HepG2 (cell line): ENCODE measurements at regions not wholly inside any gene's neighbourhood (a gene's known extent, or its start where the extent isn't known, plus 50 kb on each side); places are given as distances from the start of the nearest gene placed in this dataset.

Experiments
- ATAC-seq: fragments of 200-7000 bp; cut with Tn5 transposase; 3 replicates; pipeline ENCODE4 v1.9.1; 2020; ENCODE audit warnings: mild to moderate bottlenecking, moderate library complexity
- BruUV-seq: library from RNA; stranded (reverse); fragments of 400-500 nt; replicated peaks from 2 replicates; lab custom pipeline; 2021; lab: Mats Ljungman, UMichigan
- CTCF ChIA-PET: fragments of 300-600 bp; formaldehyde crosslinking; extraction: SDS; loops from one replicate; lab custom pipeline; 2021; ENCODE audit warnings: low total read pairs, inconsistent platforms, low intra/inter-chr PET ratio; lab: Yijun Ruan, JAX
- POLR2A ChIA-PET: fragments of 350-600 bp; sonication (Branson Sonifier 250); formaldehyde crosslinking; loops from one replicate; lab custom pipeline; 2020; ENCODE audit warnings: antibody characterized with exemption, inconsistent platforms; lab: Yijun Ruan, JAX
- DNase-seq: peaks from one replicate; pipeline ENCODE4 v3.0.0-alpha.2; 2015; ENCODE audit warnings: low spot score
- FAIRE-seq: peaks from 3 replicates; lab custom pipeline; 2011; peaks lifted over from hg19 to GRCh38; lab: Jason Lieb, UNC
- H2AFZ ChIP-seq: one replicate; pipeline ENCODE4 v1.6.1; 2011; ENCODE audit warnings: low read length, inconsistent platforms
- H3K27ac ChIP-seq: fragments of 300-600 bp; 3 replicates; pipeline ENCODE4 v1.8.0; 2011; ENCODE audit warnings: mixed run types, mild to moderate bottlenecking, mixed read lengths, low read length, inconsistent platforms; ENCODE audit not compliant: insufficient read depth; ENCODE audit errors: extremely low read length
- H3K27me3 ChIP-seq, 2 experiments: fragments of 200-600 bp in 1 of 2; 2 replicates in 1 of 2; 3 replicates in 1 of 2; pipeline versions ENCODE4 v1.6.0 to v1.8.0; 2011; ENCODE audit warnings: low read length in 2 of 2, mild to moderate bottlenecking in 2 of 2, moderate library complexity in 2 of 2, inconsistent platforms in 1 of 2; ENCODE audit not compliant: insufficient read depth in 2 of 2, control insufficient read depth in 1 of 2
- H3K36me3 ChIP-seq, 2 experiments: fragments of 200-600 bp in 1 of 2; replicated peaks in 1 of 2; 2 replicates in 1 of 2; 3 replicates in 1 of 2; pipeline versions ENCODE4 v1.5.1 to v1.8.0; 2011; ENCODE audit warnings: low read length in 2 of 2, inconsistent platforms in 1 of 2; ENCODE audit not compliant: insufficient read depth in 2 of 2, control insufficient read depth in 1 of 2
- H3K4me1 ChIP-seq: 2 replicates; pipeline ENCODE4 v1.5.1; 2012; ENCODE audit warnings: low read length, inconsistent platforms; ENCODE audit not compliant: insufficient read depth
- H3K4me2 ChIP-seq: 2 replicates; pipeline ENCODE4 v1.6.0; 2011; ENCODE audit warnings: low read depth, low read length, inconsistent platforms
- H3K4me3 ChIP-seq, 3 experiments: fragments of 200-600 bp in 1 of 3; sonication (generic), shearing (Covaris generic) in 1 of 3; replicated peaks in 1 of 3; 2 replicates each; pipeline ENCODE4 v1.5.1; 2011 to 2016; ENCODE audit warnings: low read length in 3 of 3, inconsistent platforms in 2 of 3, low read depth in 2 of 3, mild to moderate bottlenecking in 2 of 3, control low read depth in 1 of 3, mixed read lengths in 1 of 3; ENCODE audit not compliant: insufficient read depth in 1 of 3
- H3K79me2 ChIP-seq: one replicate; pipeline ENCODE4 v1.6.1; 2011; ENCODE audit warnings: low read length, inconsistent platforms; ENCODE audit not compliant: insufficient read depth
- H3K9ac ChIP-seq: 2 replicates; pipeline ENCODE4 v1.6.0; 2011; ENCODE audit warnings: mild to moderate bottlenecking, low read depth, low read length, inconsistent platforms; ENCODE audit not compliant: insufficient read depth
- H3K9me3 ChIP-seq: 2 replicates; pipeline ENCODE4 v1.5.1; 2012; ENCODE audit warnings: mild to moderate bottlenecking, low read length
- H4K20me1 ChIP-seq: 2 replicates; pipeline ENCODE4 v1.6.0; 2011; ENCODE audit warnings: inconsistent platforms, mild to moderate bottlenecking, low read length, moderate library complexity; ENCODE audit not compliant: insufficient read depth
- CEBPB ChIP-seq: IDR thresholded peaks from 2 replicates; pipeline ENCODE4 v1.6.1; 2011; ENCODE audit warnings: low read depth, low read length, improper control_type of control experiment, borderline replicate concordance
- DZIP1 ChIP-seq: sonication (generic); formaldehyde crosslinking; IDR thresholded peaks from 2 replicates; pipeline ENCODE4 v1.5.0; 2020; ENCODE audit warnings: mild to moderate bottlenecking, missing genetic modification reagents
- EZH2 ChIP-seq: conservative IDR thresholded peaks from 2 replicates; pipeline ENCODE4 v1.6.1; 2012; ENCODE audit warnings: mild to moderate bottlenecking, low read depth, low read length, moderate library complexity
- JDP2 ChIP-seq: sonication (generic); formaldehyde crosslinking; IDR thresholded peaks from 2 replicates; pipeline ENCODE4 v1.8.1; 2022; ENCODE audit warnings: missing genetic modification reagents, borderline replicate concordance
- MTA1 ChIP-seq: sonication (generic); formaldehyde crosslinking; IDR thresholded peaks from 2 replicates; pipeline ENCODE4 v1.4.0; 2020; ENCODE audit warnings: missing genetic modification reagents, mild to moderate bottlenecking, borderline replicate concordance
- NR3C1 ChIP-seq: sonication (generic); formaldehyde crosslinking; IDR thresholded peaks from 2 replicates; pipeline ENCODE4 v1.4.0; 2020; ENCODE audit warnings: missing genetic modification reagents
- SMAD9 ChIP-seq: sonication (generic); formaldehyde crosslinking; IDR thresholded peaks from 2 replicates; pipeline ENCODE4 v1.5.1; 2020; ENCODE audit warnings: mild to moderate bottlenecking, missing genetic modification reagents
- ZNF446 ChIP-seq: sonication (generic); formaldehyde crosslinking; IDR thresholded peaks from 2 replicates; pipeline ENCODE4 v1.5.0; 2020; ENCODE audit warnings: mild to moderate bottlenecking, missing genetic modification reagents
- ZNF460 ChIP-seq: sonication (generic); formaldehyde crosslinking; IDR thresholded peaks from 2 replicates; pipeline ENCODE4 v1.5.1; 2020; ENCODE audit warnings: missing genetic modification reagents, mild to moderate bottlenecking, borderline replicate concordance
- ZNF749 ChIP-seq: sonication (generic); formaldehyde crosslinking; IDR thresholded peaks from 2 replicates; pipeline ENCODE4 v1.8.0; 2022; ENCODE audit warnings: mild to moderate bottlenecking, missing genetic modification reagents, moderate library complexity, borderline replicate concordance
- WGBS: methylation state at CpG from one replicate; pipeline ENCODE4 v1.1.6; 2017; ENCODE audit warnings: low lambda C conversion rate; 5-methylcytosine and 5-hydroxymethylcytosine counted together
- in situ Hi-C: cut with HindIII; loops from 2 replicates; pipeline ENCODE4 v1.10.0; 2017; ENCODE audit warnings: low pct_unique_long_range_greater_than_20kb; ENCODE audit not compliant: extremely low pct_ligation_motif_present
- intact Hi-C: fragments of 100-400 bp; cut with micrococcal nuclease; formaldehyde crosslinking; loops from one replicate; pipeline ENCODE4 v1.10.0; 2022; ENCODE audit not compliant: unreplicated experiment

GRCh38 chr10:21056461-21056860 is 159.3 kb upstream of the NEBL start:
- under 1% methylated on average over 4 of the region's 4 CpGs for WGBS
- Histone ChIP-seq H3K27me3 (0 out of 5 replicates have a peak, but pooled peaks cover 0 to 14% of the 10 kb centered on the region in 2 experiments), H3K36me3 (no peaks in the 10 kb centered on the region), H3K4me3 (no peak overlapping the region), H3K4me2 (no peak overlapping the region), H4K20me1 (no peaks in the 10 kb centered on the region), H3K9me3 (peaks cover 17% of the 10 kb centered on the region), H2AFZ (no peak overlapping the region), H3K4me1 (no peaks in the 10 kb centered on the region), H3K9ac (no peak overlapping the region), H3K27ac (no peak overlapping the region), H3K79me2 (no peaks in the 10 kb centered on the region)
- ATAC-seq (no peak), FAIRE-seq (no peak), DNase-seq (no peak)
- in situ Hi-C loops = no loop called here
- intact Hi-C loops = no loop called here
- TF ChIP-seq ZNF460 (CRISPR knock-in tag) (no peak), EZH2 (no peak), CEBPB (peak; percentile 63), JDP2 (CRISPR knock-in tag) (no peak), NR3C1 (CRISPR knock-in tag) (no peak)
- ChIA-PET POLR2A (no interaction called here), CTCF (no interaction called here)
- no TSS peak for BruUV-seq

- H2AFZ ChIP-seq = no peak overlapping the region
- TF ChIP-seq ZNF446 (CRISPR knock-in tag) (no peak), SMAD9 (CRISPR knock-in tag) (no peak), ZNF749 (CRISPR knock-in tag) (no peak), DZIP1 (CRISPR knock-in tag) (no peak), MTA1 (no peak)
- TF ChIP-seq, all 625 proteins: peak for 0
- FAIRE-seq = no peak
- intact Hi-C loops (no loop called here), in situ Hi-C loops (no loop called here)
- Histone ChIP-seq H3K27ac (no peak overlapping the region), H3K9ac (no peak overlapping the region), H3K36me3 (no peaks in the 10 kb centered on the region), H3K4me2 (no peak overlapping the region), H3K4me1 (no peaks in the 10 kb centered on the region), H3K79me2 (no peaks in the 10 kb centered on the region), H3K27me3 (peaks cover 0 to 14% of the 10 kb centered on the region in 2 experiments; a peak in 1 of 5 replicates), H4K20me1 (no peaks in the 10 kb centered on the region), H3K9me3 (peaks cover 17% of the 10 kb centered on the region), H3K4me3 (no peak overlapping the region)
- DNase-seq = no peak
- CTCF ChIA-PET = no interaction called here
- 2% methylated on average over 12 of the region's 12 CpGs for WGBS
- POLR2A ChIA-PET = no interaction called here
- BruUV-seq = no TSS peak
- ATAC-seq = no peak
These were observed 158.4 kb upstream of the NEBL start for GRCh38 chr10:21055339-21056135.
